Stomach (tissue), 4 donors: ENCODE measurements at regions not wholly inside any gene's neighbourhood (a gene's known extent, or its start where the extent isn't known, plus 50 kb on each side); places are given as distances from the start of the nearest gene placed in this dataset.

Source experiments
- POLR2A ChIP-seq, 4 donors: fragments of 450-650 bp; IDR thresholded peaks; one replicate each; pipeline ENCODE4 v1.6.1; 2016; ENCODE audit warnings: antibody characterized with exemption in 4 of 4, control low read depth in 2 of 4, mild to moderate bottlenecking in 1 of 4, moderate library complexity in 1 of 4
- POLR2AphosphoS5 ChIP-seq, 3 donors: sonication (generic); formaldehyde crosslinking; IDR thresholded peaks; one replicate each; pipeline ENCODE4 v1.6.1; 2016; ENCODE audit warnings: antibody characterized with exemption in 3 of 3
- TF ChIP-seq, protein P1 (sequence below), 7 experiments: fragments of 450-650 bp in 4 of 7; fragments of 200-600 bp in 3 of 7; sonication (generic) in 3 of 7; IDR thresholded peaks; one replicate each; pipeline ENCODE4 v1.5.1; 2016 to 2019; ENCODE audit warnings: antibody characterized with exemption in 7 of 7, control low read depth in 2 of 7, mild to moderate bottlenecking in 1 of 7

GRCh38 chr1:162921311-162921710, 60.3 kb upstream of the CCDC190 start:
- TF ChIP-seq POLR2A (IDR thresholded peaks at IDR 0.05) (no peak), POLR2AphosphoS5 (IDR thresholded peaks at IDR 0.05) (no peak)
- TF ChIP-seq, protein P1, sequence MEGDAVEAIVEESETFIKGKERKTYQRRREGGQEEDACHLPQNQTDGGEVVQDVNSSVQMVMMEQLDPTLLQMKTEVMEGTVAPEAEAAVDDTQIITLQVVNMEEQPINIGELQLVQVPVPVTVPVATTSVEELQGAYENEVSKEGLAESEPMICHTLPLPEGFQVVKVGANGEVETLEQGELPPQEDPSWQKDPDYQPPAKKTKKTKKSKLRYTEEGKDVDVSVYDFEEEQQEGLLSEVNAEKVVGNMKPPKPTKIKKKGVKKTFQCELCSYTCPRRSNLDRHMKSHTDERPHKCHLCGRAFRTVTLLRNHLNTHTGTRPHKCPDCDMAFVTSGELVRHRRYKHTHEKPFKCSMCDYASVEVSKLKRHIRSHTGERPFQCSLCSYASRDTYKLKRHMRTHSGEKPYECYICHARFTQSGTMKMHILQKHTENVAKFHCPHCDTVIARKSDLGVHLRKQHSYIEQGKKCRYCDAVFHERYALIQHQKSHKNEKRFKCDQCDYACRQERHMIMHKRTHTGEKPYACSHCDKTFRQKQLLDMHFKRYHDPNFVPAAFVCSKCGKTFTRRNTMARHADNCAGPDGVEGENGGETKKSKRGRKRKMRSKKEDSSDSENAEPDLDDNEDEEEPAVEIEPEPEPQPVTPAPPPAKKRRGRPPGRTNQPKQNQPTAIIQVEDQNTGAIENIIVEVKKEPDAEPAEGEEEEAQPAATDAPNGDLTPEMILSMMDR (IDR thresholded peaks at IDR 0.05) = no peak
